Fibroblast of skin of right biceps (primary cell): ENCODE measurements at regions not wholly inside any gene's neighbourhood (a gene's known extent, or its start where the extent isn't known, plus 50 kb on each side); places are given as distances from the start of the nearest gene placed in this dataset.
"Not testable (repeated sequence)": the region's sequence is repeated elsewhere in the genome, so short reads cannot be mapped to it uniquely, and the experiment has no call there.

ENCODE experiments used
- DNase-seq: peaks from one replicate; pipeline ENCODE4 v3.0.0-alpha.2; 2013

- no peak for DNase-seq
Measured at GRCh38 chr4:184950117-184950830, 68.0 kb upstream of the HELT start.

DNA sequence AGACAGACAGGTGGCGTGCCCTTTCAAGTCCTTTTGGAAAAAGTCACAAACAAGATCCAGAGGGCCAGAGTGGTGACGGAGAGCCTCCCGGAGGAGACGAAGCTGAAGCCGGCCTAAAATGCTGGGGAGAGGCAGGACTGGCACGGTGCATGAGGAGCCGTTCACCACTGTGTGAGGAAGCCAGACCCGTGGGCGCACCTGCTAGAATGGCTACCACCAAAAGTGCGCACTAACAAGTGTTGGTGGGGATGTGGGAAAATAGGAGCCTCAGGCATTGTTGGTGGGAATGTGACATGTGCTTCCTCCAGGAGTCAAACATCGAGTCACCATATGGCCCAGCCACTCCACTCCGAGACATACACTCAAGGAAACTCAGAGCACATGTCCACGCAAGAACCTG lies 67.4 kb upstream of the HELT start:
- no peak for DNase-seq

DNA sequence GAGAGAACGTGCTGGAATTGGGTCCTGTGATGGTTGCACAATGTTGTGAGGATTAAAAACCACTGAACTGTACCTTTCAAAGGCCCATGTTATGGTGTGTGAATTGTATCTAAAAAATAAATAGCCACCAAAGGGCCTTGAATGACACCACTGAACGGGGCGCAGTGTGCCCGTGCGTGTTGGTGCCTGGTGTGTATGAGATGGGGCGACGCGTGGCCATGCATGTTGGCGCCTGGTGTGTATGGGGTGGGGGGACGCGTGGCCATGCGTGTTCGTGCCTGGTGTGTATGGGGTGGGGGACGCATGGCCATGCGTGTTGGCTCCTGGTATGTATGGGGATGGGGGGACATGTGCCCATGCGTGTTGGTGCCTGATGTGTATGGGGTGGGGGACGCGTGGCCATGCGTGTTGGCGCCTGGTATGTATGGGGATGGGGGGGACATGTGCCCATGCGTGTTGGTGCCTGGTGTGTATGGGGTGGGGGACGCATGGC lies 66.6 kb upstream of the HELT start:
- DNase-seq: no peak

- no peak for DNase-seq
Measured at GRCh38 chr4:184952522-184952921, 65.8 kb upstream of the HELT start.

DNA sequence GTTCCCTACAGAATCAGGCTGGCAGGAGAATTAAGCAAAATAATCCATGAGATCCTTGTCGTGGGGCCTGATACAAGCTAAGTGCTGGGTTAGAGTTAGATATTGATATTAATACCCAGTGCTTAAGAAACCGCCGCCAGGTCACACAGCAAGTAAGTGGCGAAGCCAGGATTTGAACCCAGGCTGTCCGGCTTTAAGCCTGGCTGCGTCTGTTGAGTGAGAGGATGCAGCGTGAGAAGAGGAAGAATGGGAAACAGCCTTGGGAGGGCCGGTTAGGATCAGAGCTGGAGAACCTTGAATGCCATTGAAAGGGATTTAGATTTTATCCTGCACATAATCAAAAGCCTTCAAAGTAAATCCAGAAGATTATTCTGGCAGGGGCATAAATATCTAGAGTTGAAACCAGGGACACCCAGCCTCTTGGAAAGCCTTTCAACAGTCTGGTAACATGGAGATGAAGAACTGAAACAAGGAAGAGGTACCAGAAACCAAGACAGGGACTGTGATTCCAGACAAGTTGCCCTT lies 64.8 kb upstream of the HELT start:
- DNase-seq: no peak

DNA sequence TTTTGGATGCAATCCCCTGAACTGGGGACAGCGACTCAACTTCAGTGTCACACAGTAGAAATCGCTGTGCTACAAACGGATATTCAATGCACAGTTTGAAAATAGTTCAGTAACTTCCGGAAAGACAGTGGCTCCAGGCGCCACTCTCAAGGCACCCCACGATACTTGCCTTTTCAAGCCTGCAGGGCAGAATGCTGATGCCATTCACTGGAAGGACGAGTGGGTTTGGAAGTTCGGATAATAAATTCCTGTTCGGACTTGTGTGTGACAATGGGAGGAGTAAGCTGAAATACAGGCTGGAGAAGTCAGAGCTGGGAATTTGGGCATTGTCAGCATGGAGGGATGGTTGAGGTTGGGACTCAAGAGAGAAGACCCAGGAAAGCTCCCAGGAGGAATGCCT lies 64.3 kb upstream of the HELT start:
- DNase-seq: no peak

DNA sequence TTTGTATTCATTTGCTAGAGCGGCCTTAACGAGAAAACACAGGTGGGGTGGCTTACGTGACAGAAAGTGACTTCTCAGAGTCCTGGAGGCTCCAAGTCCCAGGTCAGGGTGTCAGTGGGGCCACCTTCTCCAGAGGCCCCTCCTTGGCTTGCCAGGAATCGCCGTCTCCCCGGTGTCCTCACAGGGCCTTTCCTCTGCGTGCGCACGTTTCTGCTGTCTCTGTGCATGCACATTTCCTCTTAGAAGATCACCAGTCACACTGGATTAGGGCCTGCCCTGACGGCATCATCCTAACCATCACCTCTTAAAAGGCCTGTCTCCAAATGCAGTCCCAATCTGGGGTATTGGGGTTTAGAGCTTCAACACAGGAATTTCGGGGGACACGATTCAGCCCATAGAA lies 63.8 kb upstream of the HELT start:
- DNase-seq: no peak

DNA sequence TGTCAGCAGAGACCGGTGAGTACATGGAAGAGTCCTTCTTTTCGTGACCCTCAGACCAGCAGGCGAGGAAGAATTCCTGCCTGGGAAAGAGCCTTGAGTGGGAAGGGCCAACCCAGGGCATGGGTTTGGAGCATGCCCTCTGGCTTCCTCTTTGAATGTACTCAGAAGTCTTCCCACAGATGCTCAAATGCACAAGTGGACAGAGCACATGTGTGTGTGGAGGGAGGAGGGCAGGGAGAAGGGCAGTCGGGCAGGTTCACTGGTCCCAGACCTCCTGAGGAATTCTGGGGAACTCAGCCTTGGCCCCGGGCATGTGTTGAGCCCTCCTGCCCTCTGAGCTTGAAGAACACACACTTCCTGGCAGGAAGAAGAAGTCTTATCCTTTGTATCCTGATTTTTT lies 63.2 kb upstream of the HELT start:
- DNase-seq: no peak

- no peak for DNase-seq
Measured at GRCh38 chr4:184955636-184956035, 62.7 kb upstream of the HELT start.

DNA sequence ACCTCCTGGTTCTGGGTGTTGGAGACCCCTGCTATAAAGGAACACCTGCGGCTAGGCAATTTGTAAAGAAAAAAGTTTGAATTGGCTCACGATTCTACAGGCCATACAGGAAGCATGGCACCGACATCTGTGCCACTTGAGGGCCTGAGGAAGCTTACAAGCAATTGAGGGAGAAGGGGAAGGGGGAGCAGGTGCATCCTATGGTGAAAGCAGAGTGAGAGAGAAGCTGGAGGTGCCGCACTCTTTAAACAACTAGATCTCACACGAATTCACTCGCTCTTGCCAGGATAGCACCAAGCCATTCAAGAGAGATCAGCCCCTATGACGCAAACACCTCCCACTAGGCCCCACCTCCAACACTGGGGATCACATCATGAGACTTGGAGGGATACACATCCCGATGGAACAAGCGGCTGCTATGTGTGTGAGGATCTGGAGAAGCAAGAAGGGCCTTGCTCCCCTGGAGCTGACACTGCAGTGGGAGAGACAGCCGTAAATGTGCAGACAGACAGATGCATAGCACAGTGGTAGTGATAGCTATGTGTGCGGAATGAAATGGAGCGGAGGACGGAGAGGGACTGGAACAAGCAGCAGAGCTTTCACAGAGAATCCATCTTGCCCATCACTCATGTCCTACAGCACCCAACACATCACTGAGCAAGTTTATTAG lies 60.7 kb upstream of the HELT start:
- DNase-seq: no peak

- DNase-seq: no peak
Measured at GRCh38 chr4:184958127-184958922, 60.0 kb upstream of the HELT start.

DNA sequence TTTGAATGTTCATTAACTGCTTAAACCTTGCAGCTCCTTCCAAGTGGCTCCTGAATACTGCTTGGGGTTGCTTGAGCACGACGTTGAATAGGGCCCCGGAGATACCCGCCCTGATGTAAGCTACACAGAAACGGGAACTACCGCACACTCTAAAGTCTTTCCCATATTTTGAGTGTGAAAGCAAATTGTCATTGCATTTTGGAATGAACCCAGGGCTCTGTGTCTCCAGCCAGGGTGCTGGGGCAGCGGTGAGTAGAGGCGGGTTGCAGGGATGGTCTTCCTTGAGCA lies 59.4 kb upstream of the HELT start:
- no peak for DNase-seq

DNA sequence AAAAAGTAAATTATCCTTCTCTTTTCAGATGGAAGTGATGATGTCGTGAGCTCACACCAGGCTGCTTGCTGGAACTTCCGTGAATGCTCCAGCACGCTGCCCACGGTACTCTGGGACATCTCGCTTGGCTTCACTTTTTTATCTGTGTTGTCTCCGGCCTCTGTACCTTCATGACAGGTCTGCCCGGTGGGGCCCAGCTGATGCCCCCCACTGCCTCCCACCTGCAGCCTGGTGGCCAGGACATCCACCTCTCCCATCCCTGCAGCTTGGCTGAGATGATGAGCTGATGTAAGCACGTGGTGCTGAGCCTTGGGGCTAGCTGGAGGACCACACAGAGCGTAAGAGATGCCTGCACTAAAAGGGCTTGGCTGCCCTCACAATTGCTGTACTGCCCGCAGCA lies 59.0 kb upstream of the HELT start:
- DNase-seq: no peak

DNA sequence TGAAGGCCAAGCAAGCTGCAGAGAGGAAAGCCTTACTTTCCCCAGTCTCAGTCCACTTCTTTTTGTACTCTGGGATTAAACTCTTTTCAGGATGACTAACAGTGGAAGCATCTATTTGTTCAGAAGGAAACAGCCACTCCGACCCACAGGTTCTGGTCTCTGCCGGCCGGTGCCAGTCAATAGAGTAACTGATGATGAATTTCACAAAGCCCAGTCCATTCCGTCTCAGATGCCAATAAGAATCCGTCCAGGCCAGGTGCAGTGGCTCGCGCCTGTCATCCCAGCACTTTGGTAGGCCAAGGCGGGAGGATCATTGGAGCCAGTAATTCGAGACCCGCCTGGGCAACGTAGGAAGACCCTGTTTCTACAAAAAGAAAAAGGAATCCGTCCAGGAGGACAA lies 58.5 kb upstream of the HELT start:
- DNase-seq: no peak

- DNase-seq: no peak
Measured at GRCh38 chr4:184960505-184960971, 57.8 kb upstream of the HELT start.

DNA sequence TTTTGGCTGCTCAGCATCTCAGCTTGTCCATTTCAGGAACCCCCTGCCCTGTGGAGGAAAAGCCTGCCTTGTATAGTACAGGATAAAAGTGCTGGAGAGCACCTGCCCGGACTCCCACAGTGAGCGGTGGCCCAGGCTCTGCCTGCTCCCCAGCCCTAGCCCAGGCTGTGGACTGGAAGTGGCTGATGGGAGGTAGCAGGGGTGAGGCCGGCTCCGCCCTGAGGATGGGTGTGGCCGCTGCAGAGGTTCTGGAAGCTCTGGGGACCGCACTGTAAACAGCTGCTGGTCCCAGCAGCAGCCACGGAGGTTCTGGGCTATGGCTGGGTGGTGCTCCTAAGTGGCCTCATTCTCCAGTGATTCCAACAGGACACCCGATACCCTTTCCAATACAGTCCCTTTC lies 56.6 kb upstream of the HELT start:
- no peak for DNase-seq

DNA sequence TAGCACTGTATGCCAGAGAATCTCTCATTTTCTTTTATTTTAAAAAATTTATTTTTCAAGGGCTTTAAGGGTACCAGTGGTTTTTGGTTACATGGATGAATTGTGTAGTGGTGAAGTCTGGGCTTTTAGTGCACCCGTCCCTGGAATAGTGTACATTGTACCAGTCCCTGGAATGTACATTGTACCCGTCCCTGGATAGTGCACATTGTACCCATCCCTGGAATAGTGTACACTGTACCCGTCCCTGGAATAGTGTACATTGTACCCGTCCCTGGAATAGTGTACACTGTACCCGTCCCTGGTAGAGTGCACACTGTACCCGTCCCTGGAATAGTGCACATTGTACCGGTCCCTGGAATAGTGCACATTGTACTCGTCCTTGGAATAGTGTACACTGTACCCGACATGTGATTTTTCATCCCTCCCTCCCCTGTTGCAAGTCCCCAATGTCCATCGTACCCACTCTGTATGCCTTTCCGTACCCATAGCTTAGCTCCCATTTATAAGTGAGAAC lies 56.1 kb upstream of the HELT start:
- no peak for DNase-seq

DNA sequence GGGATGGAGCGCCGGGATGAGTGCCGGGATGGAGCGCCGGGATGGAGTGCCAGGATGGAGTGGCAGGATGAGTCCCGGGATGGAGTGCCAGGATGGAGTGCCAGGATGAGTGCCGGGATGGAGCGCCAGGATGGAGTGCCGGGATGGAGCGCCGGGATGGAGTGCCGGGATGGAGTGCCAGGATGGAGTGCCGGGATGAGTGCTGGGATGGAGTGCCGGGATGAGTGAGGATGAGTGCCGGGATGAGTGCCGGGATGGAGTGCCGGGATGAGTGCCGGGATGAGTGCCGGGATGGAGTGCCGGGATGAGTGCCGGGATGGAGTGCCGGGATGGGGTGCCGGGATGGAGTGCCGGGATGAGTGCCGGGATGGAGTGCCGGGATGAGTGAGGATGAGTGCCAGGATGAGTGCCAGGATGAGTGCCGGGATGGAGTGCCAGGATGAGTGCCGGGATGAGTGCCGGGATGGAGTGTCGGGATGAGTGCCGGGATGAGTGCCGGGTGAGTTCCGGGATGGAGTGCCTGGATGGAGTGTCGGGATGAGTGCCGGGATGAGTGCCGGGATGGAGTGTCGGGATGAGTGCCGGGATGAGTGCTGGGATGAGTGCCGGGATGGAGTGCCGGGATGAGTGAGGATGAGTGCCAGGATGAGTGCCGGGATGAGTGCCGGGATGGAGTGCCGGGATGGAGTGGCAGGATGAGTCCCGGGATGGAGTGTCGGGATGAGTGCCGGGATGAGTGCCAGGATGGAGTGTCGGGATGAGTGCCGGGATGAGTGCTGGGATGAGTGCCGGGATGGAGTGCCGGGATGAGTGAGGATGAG lies 52.9 kb upstream of the HELT start:
- DNase-seq: not testable (repeated sequence)

DNA sequence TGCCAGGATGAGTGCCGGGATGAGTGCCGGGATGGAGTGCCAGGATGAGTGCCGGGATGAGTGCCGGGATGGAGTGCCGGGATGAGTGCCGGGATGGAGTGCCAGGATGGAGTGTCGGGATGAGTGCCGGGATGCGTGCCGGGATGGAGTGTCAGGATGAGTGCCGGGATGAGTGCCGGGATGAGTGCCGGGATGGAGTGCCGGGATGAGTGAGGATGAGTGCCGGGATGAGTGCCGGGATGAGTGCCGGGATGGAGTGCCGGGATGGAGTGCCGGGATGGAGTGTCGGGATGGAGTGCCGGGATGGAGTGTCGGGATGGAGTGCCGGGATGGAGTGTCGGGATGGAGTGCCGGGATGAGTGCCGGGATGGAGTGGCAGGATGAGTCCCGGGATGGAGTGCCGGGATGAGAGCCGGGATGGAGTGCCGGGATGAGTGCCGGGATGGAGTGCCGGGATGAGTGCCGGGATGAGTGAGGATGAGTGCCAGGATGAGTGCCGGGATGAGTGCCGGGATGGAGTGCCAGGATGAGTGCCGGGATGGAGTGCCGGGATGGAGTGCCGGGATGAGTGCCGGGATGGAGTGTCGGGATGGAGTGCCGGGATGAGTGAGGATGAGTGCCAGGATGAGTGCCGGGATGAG lies 52.1 kb upstream of the HELT start:
- DNase-seq: not testable (repeated sequence)

GRCh38 chr4:184967699-184968098 lies 50.6 kb upstream of the HELT start:
- not testable (repeated sequence) for DNase-seq

- DNase-seq: no peak
Measured at GRCh38 chr4:184968366-184968765, 49.9 kb upstream of the HELT start.
